Stimulated activated CD8-positive, alpha-beta memory T cell treated with anti-CD3 and anti-CD28 coated beads, Interleukin-2, amount 100 ng/mL, for 1 hour (primary cell): ENCODE measurements at regions not wholly inside any gene's neighbourhood (a gene's known extent, or its start where the extent isn't known, plus 50 kb on each side); places are given as distances from the start of the nearest gene placed in this dataset.

Experiments
- DNase-seq, 2 donors: peaks; one replicate each; pipeline ENCODE4 v3.0.0-alpha.2; 2020; ENCODE audit warnings: low read depth in 2 of 2

- DNase-seq = no peak
These were observed 81.3 kb downstream of the FOXL3 start for GRCh38 chr7:371119-371778.

- no peak for DNase-seq
These were observed 82.0 kb downstream of the FOXL3 start for GRCh38 chr7:371779-372545.

- DNase-seq = no peak
These were observed 82.6 kb downstream of the FOXL3 start for GRCh38 chr7:372546-372931.

- no peak for DNase-seq
These were observed 83.2 kb downstream of the FOXL3 start for GRCh38 chr7:372932-373791.

- DNase-seq = no peak
These were observed 84.1 kb downstream of the FOXL3 start for GRCh38 chr7:373818-374705.

- no peak for DNase-seq
These were observed 84.8 kb downstream of the FOXL3 start for GRCh38 chr7:374706-375311.

- DNase-seq = no peak
These were observed 85.4 kb downstream of the FOXL3 start for GRCh38 chr7:375321-375831.

- no peak for DNase-seq
These were observed 85.9 kb downstream of the FOXL3 start for GRCh38 chr7:375901-376305.

GRCh38 chr7:376306-377079, 86.5 kb downstream of the FOXL3 start:
- no peak for DNase-seq

GRCh38 chr7:377080-378040, 87.4 kb downstream of the FOXL3 start:
- no peak for DNase-seq

- no peak for DNase-seq
These were observed 88.1 kb downstream of the FOXL3 start for GRCh38 chr7:378041-378420.

- DNase-seq = no peak
These were observed 88.8 kb downstream of the FOXL3 start for GRCh38 chr7:378551-379455.

- DNase-seq = no peak
These were observed 89.6 kb downstream of the FOXL3 start for GRCh38 chr7:379456-380138.

GRCh38 chr7:380139-380485, 90.1 kb downstream of the FOXL3 start:
- DNase-seq = no peak

- no peak for DNase-seq
These were observed 90.8 kb downstream of the FOXL3 start for GRCh38 chr7:380711-381210.

- peak in 1 of 2 donors; percentile 31 for DNase-seq
These were observed 91.5 kb downstream of the FOXL3 start for GRCh38 chr7:381211-382042.
